ENCODE measurements at regions not wholly inside any gene's neighbourhood (a gene's known extent, or its start where the extent isn't known, plus 50 kb on each side); places are given as distances from the start of the nearest gene placed in this dataset.

DNA sequence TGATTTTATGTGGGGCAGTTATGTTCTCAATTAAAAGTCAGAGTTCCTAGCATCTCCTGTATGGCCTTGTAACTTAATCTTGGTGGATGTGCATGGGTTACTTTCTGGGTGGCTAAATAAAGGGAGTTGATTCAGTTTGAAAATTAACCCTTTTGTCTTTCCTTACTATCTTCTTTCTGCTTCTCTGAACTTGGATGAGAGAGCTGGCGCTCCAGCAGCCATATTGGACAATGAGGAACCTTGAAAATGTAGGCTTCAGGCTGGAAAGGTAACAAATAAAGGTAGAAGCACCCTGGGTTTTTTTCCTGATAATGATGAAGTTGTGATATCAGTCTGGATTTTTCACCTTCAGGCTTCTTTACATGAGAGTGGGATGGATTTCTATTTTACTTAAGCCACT is 714.1 kb upstream of the TMEM132C start:
- Histone ChIP-seq H3K27ac (no peak overlapping the region), H3K4me3 (no peak overlapping the region), H3K27me3 (replicated peaks; ENCODE audit: insufficient read depth) (no peaks in the 10 kb centered on the region), H3K4me1 (ENCODE audit: control insufficient read depth in 1 of 2, low read depth in 2 of 2) (no peaks in the 10 kb centered on the region), H3K9me3 (no peaks in the 10 kb centered on the region), H3K36me3 (no peaks in the 10 kb centered on the region)
- TF ChIP-seq, protein P1, sequence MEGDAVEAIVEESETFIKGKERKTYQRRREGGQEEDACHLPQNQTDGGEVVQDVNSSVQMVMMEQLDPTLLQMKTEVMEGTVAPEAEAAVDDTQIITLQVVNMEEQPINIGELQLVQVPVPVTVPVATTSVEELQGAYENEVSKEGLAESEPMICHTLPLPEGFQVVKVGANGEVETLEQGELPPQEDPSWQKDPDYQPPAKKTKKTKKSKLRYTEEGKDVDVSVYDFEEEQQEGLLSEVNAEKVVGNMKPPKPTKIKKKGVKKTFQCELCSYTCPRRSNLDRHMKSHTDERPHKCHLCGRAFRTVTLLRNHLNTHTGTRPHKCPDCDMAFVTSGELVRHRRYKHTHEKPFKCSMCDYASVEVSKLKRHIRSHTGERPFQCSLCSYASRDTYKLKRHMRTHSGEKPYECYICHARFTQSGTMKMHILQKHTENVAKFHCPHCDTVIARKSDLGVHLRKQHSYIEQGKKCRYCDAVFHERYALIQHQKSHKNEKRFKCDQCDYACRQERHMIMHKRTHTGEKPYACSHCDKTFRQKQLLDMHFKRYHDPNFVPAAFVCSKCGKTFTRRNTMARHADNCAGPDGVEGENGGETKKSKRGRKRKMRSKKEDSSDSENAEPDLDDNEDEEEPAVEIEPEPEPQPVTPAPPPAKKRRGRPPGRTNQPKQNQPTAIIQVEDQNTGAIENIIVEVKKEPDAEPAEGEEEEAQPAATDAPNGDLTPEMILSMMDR (IDR thresholded peaks at IDR 0.05), result no peak
- ATAC-seq (ENCODE audit: insufficient number of reproducible peaks, low FRiP score, low read depth) (no peak), DNase-seq (ENCODE audit: low spot score) (no peak)

DNA sequence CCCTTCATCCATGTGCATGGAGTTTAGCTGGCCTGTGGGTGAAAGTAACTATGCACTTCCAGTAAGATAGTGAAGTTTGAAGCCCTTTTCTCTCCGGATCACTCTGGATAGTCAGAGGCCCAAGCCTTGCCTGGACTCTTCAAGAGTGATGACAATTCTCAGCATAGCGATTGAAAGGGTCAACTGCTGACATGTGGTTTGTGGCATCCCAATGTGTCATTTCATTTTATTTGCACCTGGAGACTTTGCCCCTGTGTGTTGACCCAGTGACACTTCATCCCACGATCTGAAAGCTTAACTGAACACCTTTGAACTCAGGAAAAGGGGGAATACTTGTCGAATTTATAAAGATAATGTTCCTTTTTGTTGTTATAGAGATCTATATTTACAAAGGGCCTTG is 711.9 kb upstream of the TMEM132C start:
- DNase-seq (ENCODE audit: low spot score), result no peak
- no peaks in the 10 kb centered on the region for H3K27me3 ChIP-seq (replicated peaks; ENCODE audit: insufficient read depth)
- H3K36me3 ChIP-seq, result no peaks in the 10 kb centered on the region
- no peaks in the 10 kb centered on the region for H3K9me3 ChIP-seq
- TF ChIP-seq, protein P1 (IDR thresholded peaks at IDR 0.05), result no peak
- no peak overlapping the region for H3K27ac ChIP-seq
- ATAC-seq (ENCODE audit: insufficient number of reproducible peaks, low FRiP score, low read depth), result no peak
- no peaks in the 10 kb centered on the region for H3K4me1 ChIP-seq (ENCODE audit: control insufficient read depth in 1 of 2, low read depth in 2 of 2)
- no peak overlapping the region for H3K4me3 ChIP-seq

DNA sequence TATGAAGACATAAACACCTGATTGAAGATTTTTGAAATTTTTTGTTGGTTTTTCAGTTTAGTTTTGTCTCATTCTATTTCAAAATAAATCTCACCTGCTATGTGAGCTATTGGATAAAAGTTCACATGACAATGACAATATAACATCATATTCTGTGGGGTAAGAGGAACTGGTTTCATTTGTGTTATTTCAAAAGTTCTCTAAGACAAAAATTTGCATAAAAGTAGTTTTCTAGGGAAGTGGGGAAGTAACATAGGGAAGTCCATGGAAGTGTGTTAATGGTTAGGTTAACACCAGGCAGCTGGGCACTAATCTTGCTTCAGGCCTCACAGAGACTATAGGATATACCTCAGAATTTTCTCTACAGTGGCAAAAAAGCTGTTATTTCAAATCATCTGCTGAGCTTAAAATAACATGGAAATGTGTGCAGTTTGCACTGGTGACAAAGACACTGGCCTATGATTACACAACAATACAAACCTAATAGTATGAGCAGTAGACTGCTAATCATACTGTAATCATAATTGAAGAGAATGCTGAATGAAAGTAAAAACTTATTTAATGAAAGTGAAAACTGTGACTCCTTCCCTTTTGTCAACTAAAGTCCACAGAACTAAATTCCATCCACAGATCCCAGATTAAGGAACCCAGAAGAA is 710.6 kb upstream of the TMEM132C start:
- no peak overlapping the region for H3K4me3 ChIP-seq

DNA sequence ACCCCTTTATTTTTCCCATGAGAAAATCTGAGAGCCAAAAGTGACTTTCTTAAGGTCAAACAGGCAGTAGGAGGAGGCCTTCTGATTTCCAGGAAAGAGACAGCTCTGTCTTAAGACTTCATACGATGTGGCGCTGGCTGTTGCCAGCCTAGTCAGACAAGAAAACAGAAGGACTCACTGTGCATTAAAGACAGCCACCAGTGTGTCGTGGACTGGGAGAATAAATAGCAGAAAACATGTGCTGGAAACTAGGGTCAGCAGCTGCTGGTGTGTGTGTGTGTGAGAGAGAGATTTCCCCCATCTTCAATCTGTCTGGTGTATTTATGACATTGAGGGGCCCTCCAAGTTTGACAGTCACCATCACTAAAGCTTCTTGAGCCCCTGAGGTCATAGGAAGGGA is 708.6 kb upstream of the TMEM132C start:
- no peaks in the 10 kb centered on the region for H3K9me3 ChIP-seq
- H3K27ac ChIP-seq, result no peak overlapping the region
- ATAC-seq (ENCODE audit: insufficient number of reproducible peaks, low FRiP score, low read depth) (no peak), DNase-seq (ENCODE audit: low spot score) (no peak)
- H3K4me3 ChIP-seq, result no peak overlapping the region
- no peaks in the 10 kb centered on the region for H3K36me3 ChIP-seq
- TF ChIP-seq, protein P1 (IDR thresholded peaks at IDR 0.05), result no peak
- H3K27me3 ChIP-seq (replicated peaks; ENCODE audit: insufficient read depth), result no peaks in the 10 kb centered on the region
- H3K4me1 ChIP-seq (ENCODE audit: control insufficient read depth in 1 of 2, low read depth in 2 of 2), result no peaks in the 10 kb centered on the region

More for the DNA sequence above, 710.6 kb upstream of the TMEM132C start:
- H3K27me3 ChIP-seq (replicated peaks; ENCODE audit: insufficient read depth), result no peaks in the 10 kb centered on the region
- ATAC-seq (ENCODE audit: insufficient number of reproducible peaks, low FRiP score, low read depth) (no peak), DNase-seq (ENCODE audit: low spot score) (no peak)
- TF ChIP-seq, protein P1 (IDR thresholded peaks at IDR 0.05), result no peak
- no peaks in the 10 kb centered on the region for H3K36me3 ChIP-seq
- no peaks in the 10 kb centered on the region for H3K4me1 ChIP-seq (ENCODE audit: control insufficient read depth in 1 of 2, low read depth in 2 of 2)
- H3K27ac ChIP-seq, result no peak overlapping the region
- H3K9me3 ChIP-seq, result no peaks in the 10 kb centered on the region

DNA sequence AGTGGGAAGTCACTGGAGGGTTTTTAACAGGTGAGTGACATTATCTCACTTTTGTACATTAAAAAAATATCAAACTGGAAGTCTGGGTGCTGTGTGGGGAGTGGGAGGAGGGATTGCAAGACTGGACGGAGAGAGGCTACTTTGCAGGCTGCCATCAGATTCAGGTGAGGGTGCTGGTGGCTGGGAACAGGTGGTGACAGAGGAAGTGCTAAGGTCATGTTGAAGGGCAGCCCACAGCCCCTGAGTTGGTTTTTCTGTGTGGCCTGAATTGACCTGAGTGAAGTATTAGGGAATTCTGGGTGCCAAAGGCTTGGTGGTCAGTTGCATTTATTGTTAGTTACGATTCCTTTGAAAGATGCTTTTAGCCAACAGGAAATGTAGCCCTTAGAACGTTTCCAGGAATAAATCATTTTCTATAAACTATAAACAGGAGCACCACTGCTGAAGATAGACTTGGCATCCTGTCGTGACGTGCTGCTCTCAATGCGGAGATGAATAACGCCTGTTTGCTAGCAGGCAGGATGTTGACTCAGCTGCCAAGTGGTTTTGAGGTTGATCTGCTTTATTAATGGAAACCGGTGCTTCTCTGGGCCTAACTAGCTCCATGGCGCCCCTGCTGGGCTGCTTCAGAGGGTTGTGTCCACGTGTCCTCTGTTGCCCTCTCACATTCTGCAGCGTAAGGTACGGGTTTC is 707.5 kb upstream of the TMEM132C start:
- H3K9me3 ChIP-seq, result no peaks in the 10 kb centered on the region
- H3K4me1 ChIP-seq (ENCODE audit: control insufficient read depth in 1 of 2, low read depth in 2 of 2), result no peaks in the 10 kb centered on the region
- ATAC-seq (ENCODE audit: insufficient number of reproducible peaks, low FRiP score, low read depth), result no peak
- H3K27ac ChIP-seq, result no peak overlapping the region
- no peaks in the 10 kb centered on the region for H3K36me3 ChIP-seq
- TF ChIP-seq, protein P1 (IDR thresholded peaks at IDR 0.05), result no peak
- no peak for DNase-seq (ENCODE audit: low spot score)
- no peak overlapping the region for H3K4me3 ChIP-seq
- H3K27me3 ChIP-seq (replicated peaks; ENCODE audit: insufficient read depth), result no peaks in the 10 kb centered on the region
